Activated naive CD4-positive, alpha-beta T cell treated with Interleukin-2 at 50 U/mL for 16 hours (primary cell): ENCODE measurements at regions not wholly inside any gene's neighbourhood (a gene's known extent, or its start where the extent isn't known, plus 50 kb on each side); places are given as distances from the start of the nearest gene placed in this dataset.
"Not testable (repeated sequence)": the region's sequence is repeated elsewhere in the genome, so short reads cannot be mapped to it uniquely, and the experiment has no call there.

Experiments used
- DNase-seq: peaks from one replicate; pipeline ENCODE4 v3.0.0-alpha.2; 2020

GRCh38 chr7:25456467-25457171 is 228.3 kb upstream of the NPVF start:
- no peak for DNase-seq

- no peak for DNase-seq
Observed at GRCh38 chr7:25459057-25459456, 230.8 kb upstream of the NPVF start.

GRCh38 chr7:25460433-25460832 is 232.1 kb upstream of the NPVF start:
- no peak for DNase-seq

- no peak for DNase-seq
Observed at GRCh38 chr7:25469669-25470068, 241.4 kb upstream of the NPVF start.

- no peak for DNase-seq
Observed at GRCh38 chr7:25476863-25477499, 248.7 kb upstream of the NPVF start.

GRCh38 chr7:25478221-25478620 is 249.9 kb upstream of the NPVF start:
- not testable (repeated sequence) for DNase-seq

GRCh38 chr7:25478925-25479324 is 250.6 kb upstream of the NPVF start:
- no peak for DNase-seq

- no peak for DNase-seq
Observed at GRCh38 chr7:25481891-25482290, 253.6 kb upstream of the NPVF start.

GRCh38 chr7:25482631-25483030 is 254.3 kb upstream of the NPVF start:
- DNase-seq = no peak

- no peak for DNase-seq
Observed at GRCh38 chr7:25485026-25485425, 256.7 kb upstream of the NPVF start.

- no peak for DNase-seq
Observed at GRCh38 chr7:25486656-25487055, 258.4 kb upstream of the NPVF start.

GRCh38 chr7:25493805-25494366 is 265.6 kb upstream of the NPVF start:
- DNase-seq = no peak

GRCh38 chr7:25494896-25495295 is 266.6 kb upstream of the NPVF start:
- no peak for DNase-seq

GRCh38 chr7:25495342-25496250 is 267.3 kb upstream of the NPVF start:
- DNase-seq = no peak

- DNase-seq = no peak
Observed at GRCh38 chr7:25496476-25497368, 268.4 kb upstream of the NPVF start.

GRCh38 chr7:25500393-25500921 is 272.2 kb upstream of the NPVF start:
- no peak for DNase-seq

GRCh38 chr7:25503306-25503705 is 275.0 kb upstream of the NPVF start:
- DNase-seq = no peak

GRCh38 chr7:25512061-25512687 is 283.9 kb upstream of the NPVF start:
- DNase-seq = no peak

GRCh38 chr7:25515633-25516275 is 287.5 kb upstream of the NPVF start:
- DNase-seq = no peak

- no peak for DNase-seq
Observed at GRCh38 chr7:25517906-25518305, 289.6 kb upstream of the NPVF start.

GRCh38 chr7:25520017-25520416 is 291.7 kb upstream of the NPVF start:
- DNase-seq = no peak
